SIG-M5 treated with dmso at 0.1 percent for 504 hours (cell line): ENCODE measurements at regions not wholly inside any gene's neighbourhood (a gene's known extent, or its start where the extent isn't known, plus 50 kb on each side); places are given as distances from the start of the nearest gene placed in this dataset.
A peak's percentile ranks its signal among the peaks of the same experiment; 100 is the strongest.

Source experiments
- DNase-seq: peaks from one replicate; lab custom pipeline; 2025; ENCODE audit not compliant: unreplicated experiment; lab: John Stamatoyannopoulos, UW

DNA sequence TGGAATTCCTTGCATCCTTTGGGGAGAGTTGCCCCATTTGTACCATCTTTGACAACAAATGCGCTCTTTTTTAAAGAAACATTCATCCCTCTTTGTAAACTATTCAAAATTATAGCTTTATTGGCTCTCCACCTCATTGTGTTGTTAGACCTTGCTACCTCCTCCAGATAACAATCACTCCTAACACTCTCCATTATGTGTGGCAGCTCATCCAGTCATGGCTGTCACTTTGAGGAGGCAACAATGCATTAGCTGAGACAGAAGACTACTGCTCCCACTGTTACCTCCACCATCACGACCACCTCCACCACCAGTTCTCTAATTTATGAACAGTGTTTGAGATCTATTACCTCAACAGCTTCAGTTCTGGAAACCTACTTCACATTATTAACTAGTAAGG is 339.1 kb downstream of the FRK start:
- no peak for DNase-seq

DNA sequence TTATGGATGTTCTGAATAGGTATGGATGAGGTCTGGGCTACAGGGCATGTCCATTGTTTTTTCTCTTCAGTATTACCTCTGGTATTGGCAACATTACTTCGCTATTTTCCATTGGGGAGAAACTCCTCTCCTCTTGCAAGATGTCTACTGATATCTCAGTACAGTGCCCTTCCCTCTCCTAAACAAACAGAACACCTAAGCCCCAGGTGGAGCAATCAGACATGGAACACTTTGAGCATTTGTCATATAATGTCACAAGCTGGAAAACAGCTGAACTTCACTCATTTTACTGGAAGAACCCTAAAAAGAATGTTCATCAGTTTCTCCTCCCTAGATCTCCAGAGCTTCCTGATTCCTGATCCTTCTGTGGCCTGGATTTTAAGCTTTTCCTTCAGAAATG is 339.8 kb downstream of the FRK start:
- DNase-seq, result no peak

DNA sequence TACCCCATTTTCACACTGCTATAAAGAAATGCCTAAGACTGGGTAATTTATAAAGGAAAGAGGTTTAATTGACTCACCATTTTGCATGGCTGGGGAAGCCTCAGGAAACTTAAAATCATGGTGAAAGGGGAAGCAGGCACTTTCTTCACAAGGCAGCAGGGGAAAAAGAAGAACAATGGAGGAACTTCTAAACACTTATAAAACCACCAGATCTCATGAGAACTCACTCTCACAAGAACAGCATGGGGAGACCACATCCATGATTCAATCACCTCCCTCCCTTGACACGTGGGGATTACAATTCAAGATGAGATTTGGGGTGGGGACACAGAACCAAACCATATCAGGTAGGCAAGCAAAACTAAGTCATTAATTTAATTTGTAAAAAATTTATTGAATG is 343.2 kb downstream of the FRK start:
- no peak for DNase-seq

DNA sequence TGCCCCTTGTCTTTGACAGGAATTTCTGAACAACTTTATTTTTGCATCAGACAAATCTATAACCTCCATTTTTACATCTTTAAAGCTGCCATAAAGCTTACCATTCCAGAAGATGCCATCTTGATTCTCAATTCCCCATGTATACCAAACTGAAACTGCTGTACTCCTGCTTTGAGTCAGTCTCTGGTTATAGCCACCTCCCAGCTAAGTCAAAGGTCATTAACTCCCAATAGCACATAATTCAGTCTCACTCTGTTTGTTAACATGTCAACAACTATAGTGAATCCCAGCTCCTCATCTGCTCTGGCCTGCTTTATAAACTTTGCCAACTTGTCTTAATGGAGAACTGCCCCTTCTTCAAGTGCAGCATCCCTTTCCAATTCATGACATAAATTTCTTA is 343.6 kb downstream of the FRK start:
- no peak for DNase-seq

DNA sequence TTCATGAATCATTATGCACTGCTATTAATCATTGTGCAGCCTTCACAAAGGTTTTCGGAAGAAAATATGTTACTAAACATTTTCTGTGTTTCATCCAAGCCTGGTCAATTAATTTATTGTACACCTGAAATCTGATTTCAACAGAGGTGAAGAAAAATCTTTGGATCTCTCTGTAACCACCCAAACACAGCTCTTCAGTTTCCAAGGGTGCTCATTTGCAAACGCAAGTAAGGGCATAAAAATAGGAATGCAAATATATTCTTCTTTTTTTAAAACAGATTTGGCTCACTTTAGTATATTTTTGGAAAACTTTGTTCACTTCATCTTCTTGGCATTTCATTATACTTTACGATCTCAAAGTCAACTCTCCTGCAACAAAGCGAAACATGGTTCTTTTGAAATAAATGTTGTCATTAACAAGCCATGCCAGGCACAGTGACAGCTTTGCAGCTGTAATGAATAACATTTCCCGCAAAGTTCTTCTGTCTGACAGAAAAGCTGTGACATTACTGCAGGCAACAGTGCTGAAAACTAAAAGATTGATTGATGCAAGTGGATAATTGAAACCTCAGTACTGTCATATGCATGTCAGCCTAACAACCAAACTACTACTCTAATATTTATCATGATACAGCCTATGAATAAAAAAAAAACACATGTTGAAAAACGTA is 348.3 kb downstream of the FRK start:
- no peak for DNase-seq

DNA sequence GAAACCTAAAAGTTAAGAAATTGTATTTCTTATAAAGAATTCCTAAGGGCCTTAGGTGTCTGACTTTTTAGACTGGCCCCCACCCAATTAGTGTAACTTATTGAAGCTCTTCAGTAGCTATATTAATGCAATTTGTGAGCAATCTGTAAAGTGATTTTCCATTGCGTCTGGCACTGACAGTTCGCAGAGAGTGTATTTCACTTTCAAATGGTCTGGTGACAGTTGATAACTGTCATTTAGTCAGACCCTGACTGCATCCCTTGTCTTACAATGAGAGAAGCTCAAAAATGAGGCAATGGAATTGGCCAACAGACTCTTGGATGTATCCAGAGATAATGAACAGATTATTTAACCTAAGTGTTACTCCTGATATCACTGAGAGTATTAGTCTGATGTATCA is 351.8 kb downstream of the FRK start:
- DNase-seq, result no peak

DNA sequence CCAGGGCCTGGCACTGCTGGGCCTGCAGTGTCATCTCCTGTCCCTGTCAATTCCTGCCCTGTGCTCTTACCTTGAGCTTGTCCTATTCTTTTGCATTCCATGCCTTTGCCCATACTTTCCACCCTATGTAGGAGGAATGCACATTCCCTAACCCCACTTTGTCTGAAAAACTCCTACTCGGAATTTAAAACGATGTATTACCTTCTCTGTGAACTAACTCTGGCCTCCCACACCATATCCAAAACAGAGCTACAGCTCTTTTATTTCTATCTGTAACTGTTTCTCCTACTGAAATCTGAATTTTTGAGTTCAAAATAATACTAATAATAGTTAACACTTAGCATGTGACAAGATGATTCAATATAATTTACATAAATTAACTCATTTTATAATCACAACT is 353.7 kb downstream of the FRK start:
- no peak for DNase-seq

DNA sequence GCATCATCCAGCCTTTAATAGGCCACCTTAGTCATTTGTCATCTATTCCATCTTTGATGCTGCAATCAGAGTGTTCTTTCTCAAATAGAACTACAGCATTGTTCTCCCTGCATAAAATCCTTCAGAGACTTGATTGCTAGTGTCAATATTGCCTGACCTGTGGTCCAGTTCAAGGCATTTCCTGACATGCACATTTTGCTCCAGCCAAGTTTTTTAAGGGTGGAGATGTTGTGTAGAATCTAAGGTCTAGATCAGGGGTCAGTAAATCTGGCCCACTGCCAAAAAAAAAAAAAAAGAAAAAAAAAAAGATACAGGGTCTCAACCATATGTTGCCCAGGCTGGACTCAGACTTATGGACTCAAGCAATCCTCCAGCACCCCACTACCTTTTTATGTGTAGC is 354.4 kb downstream of the FRK start:
- no peak for DNase-seq

DNA sequence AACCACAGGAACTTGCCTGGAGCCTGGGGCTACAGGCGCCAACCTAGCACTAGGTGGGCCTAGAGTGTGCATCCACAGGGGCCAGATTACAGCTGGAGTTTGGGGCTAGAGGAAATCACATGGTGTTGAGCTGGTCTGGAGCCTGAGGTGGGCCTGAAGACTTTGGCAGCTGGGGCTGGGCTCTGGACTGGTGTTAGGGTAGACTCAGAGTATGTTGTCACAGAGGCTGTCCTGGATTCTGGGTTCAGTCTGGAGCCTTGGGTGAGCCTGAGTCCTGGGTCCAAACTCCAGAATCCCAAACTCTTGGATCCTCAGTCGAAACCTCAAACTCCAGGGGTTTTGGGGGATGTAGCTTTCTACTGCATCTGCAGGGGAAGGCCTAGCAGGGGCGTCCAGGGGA is 356.7 kb downstream of the FRK start:
- no peak for DNase-seq

DNA sequence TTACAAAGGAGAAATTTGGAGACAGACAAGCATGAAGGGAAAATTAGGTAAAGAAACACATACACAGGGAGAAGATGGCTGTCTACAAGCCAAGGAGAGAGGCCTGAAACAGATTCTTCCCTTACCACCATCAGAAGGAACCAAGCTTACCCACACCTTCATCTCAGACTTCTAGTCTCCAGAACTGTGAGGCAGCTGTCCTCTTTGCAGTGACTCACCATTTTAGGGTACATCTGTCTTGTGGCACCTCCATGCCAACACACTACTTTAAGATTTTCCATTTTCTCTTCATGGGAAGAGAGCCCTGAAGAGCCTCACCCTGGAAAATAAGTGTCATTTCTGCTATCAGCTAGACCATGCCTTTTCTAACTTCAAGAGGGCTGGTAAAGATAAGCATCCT is 369.3 kb downstream of the FRK start:
- no peak for DNase-seq

DNA sequence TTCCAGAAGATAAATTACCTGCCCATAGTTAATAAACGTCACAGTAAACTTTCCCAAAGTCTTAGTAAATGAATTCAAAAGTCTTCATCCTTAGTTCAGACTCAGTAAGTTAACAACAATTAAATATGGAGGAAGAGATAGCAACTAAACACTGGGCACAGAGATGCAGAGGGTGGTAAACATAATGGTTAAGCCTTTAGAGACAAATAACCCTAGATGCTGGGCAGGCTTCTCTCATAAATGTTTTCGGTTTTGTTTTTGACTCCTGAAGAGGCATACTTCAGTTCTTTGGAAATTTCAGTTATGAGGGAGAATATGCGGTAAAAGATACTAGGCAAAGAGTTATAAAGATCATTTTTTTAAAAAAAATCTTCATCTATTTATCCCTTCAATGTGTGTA is 369.8 kb downstream of the FRK start:
- no peak for DNase-seq

DNA sequence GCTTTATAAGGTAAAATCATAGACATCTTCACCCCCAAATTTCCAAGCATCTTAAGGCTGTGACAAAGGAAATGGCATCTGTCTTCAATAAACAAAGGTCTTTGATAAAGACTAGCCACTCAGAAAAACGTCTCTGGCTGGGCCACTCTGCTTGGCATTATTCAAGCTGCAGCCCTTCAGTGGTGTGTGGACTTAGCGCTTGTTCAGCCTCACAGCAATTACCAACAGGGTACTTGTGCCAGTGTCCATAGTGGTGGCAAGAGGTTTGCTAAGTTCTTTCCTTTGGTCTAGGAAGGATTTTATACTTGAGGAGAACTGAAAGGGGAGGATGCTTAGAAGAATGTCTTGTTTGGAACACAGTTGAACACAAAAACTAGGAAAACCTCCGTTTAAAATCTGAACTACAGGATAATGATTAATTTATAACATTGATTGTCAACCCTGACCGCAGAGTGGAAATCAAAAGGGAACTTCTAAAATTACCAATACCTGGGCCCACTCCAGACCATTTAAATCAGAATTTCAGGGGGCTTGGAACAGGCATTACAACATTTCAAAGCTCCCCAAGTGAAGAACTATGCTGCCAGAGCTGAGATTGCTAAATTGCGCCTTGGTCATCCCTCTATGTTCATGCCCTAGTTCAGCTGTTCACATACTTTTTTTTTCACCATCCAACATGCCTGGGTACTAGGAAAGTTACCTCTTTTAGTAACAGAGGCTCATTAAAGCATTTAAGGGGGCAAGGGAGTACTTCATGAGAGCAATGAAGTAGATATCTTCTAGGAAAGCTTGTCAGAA is 378.5 kb downstream of the FRK start:
- no peak for DNase-seq

DNA sequence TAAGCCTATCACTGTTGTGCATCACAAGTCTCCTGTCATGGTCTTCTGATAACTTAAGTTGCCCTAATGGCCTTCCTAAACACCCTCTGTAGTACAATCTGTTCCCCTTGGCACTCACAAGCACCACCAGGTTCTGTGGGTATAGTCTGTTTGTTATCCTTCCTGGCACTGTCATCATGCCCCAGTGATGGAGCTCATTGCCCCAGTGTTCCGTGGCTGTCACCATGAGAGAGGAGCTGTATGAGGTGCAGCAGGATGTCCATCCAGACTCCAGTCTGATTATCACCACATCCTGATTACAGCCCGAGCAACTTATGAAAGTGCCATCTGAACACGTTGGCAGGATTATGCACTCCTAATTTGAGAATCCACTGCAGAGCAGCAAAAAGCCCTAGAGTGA is 380.1 kb downstream of the FRK start:
- DNase-seq, result no peak

DNA sequence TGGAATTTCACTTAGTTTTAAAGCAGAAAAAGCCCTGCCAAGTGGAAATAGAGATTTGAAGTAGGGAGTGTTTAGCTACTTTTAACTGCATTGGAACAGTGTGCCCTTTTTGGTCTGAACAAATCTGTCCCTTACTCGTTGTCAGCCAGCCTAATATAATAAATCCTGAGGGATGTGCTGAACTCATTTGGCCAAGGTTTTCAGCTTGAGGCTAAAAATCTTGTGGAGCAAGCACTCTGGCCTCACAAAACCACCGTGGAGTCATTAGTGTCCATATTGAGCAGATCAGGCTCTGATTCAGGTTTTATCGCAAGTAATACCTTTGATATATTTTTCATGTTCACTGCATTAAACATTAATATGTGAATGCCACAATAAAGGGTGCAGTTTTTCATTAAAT is 383.5 kb downstream of the FRK start:
- no peak for DNase-seq

DNA sequence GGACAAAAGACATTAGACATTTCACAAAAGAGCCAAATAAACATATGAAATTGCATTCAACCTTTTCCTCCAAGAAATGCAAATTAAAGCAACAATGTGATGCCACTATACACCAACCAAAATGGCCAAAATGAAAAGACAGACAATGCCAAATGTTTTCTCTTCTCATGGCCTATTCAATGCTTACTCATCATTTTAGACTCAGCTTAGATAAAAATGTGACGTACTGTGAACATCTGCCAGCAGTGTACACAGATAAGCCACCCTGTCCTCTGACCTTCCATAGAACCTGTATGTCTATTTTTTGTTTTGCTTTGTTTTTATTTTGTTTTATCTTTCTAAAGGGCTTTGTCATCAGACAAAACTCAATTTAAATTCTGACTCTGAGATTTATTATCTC is 385.2 kb downstream of the FRK start:
- no peak for DNase-seq

DNA sequence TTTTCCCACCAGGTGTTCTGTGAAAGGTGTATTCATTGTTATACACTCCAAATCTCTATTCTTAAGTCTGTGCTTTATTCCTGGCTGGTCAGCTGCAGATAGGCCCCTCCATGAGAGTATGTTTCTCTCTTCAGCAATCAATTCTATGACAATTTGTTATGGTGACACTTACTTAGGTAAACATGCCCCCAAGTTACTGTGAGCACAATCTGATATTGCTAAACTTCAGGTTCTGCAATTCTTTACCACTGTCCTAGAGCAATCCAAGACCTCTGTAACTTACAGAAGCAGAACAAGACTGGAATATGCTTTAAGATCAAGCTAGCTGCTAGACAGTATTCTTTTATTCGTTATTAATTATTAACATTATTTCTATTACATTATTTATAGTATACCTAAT is 391.9 kb downstream of the FRK start:
- DNase-seq, result no peak

DNA sequence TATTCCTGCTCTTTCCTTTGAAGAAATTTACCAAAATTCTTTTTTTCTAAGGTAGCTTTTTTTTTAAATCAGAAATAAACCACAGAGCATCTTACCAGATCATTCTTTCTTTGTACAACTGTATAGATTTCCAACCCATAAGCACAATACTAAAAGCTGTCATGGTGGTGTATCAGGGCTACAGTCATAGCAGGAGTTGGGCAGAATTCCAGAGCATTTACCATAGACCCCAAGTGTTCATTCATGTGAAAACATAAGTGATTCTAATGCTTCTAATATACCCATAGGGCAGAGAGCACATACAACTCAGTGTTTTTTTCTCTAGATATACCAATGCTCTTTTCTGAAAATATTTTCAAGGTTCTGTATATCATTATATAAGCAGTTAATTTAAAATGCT is 392.5 kb downstream of the FRK start:
- DNase-seq, result no peak

DNA sequence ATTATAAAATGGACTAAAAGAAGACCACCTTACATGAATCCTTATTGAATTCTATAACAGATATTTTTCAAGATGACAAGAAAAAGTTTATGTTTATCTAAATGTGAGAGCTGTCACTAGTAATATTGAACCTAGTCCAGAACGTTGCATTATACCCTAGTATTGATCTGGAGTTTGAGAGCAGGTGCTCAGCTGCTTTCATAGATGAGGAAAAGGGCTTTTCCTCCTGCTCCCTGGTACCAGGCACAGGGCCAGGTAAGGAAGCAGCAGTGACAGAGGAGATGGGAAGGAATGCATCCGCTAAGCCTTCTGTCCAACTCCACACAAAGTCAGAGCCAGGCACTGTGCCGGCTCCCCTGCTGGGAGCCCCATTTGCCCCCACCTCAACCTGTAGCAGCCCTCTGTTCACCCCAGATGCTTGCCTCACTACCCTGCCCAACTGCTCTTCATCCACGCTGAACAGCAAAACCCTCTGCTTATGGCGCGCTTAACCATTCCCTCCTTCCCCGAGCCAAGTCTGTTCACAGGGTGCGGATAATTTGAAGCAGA is 393.1 kb downstream of the FRK start:
- DNase-seq, result no peak

DNA sequence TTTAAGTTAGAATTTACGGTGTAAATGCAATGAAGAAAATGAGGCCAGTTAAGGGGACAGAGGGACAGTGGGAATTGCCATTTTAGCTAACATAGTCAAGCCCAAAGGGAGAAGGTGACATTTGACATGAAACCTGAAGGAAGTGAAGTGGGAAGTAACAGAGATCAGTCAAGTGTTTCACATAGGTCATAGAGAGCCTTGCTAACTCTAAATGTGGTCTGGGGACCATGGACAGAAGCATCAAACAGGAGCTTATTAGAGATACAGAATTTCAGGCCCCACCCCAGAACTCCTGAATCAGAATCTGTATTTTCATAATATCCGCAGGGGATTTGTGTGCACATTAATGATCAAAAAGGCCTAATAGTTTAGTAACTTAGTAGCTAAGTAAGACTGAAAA is 393.7 kb downstream of the FRK start:
- DNase-seq, result no peak

DNA sequence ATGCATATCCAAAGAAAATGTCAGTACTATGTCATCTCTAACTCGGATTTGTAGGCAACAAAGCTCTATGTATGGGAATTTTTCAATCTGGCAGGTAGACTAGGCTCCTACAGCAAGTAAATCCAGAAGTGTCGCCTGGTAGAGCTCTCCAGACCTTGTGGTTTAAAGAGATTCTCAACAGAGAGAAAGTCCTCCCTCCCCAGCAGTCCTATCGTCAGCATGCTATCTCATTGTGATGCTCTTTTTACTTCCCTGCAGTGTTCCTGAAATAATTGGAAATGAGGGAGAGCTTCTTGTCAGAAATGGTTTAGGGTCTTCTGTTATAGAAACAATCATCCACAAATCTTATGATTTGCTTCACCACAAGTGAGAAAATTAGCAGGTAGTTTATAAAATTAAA is 395.4 kb downstream of the FRK start:
- DNase-seq, result no peak

DNA sequence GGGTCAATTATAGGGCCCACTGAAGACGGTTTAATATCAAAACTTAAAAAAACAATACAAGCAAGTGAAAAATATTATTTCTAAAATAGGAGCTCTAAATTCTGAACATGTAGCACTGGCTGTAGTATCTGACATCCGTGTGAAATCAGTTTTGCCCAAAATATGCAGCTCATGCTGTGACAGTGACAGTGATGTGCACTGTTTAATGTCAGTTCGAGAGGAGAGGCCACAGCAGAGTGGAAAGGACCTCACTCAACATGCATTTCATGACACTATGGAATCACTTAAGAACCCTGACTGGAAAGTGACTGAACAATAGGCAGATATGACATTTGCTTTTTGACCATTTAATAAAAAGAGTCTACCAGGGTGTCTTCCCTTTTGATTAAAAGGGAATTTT is 397.0 kb downstream of the FRK start:
- DNase-seq, result no peak

DNA sequence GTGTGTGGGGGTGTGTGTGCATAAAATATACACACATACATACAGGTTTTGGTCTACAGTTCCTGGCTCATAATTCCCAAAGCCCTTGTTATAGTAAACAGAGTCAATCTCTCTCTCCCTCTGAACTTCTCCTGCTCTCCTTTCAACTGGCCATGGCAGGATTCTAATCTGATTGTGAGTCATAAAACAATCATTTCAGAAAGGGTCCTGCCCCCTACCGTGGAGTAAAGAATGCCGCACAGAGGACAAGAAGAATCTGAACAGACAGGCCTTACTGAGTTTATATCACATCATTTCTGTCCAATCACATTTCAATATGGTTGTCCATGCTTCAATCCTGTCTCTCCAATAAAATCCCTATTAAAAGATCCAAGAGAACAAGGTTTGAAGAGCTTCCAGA is 416.9 kb downstream of the FRK start:
- peak; percentile 5 for DNase-seq

DNA sequence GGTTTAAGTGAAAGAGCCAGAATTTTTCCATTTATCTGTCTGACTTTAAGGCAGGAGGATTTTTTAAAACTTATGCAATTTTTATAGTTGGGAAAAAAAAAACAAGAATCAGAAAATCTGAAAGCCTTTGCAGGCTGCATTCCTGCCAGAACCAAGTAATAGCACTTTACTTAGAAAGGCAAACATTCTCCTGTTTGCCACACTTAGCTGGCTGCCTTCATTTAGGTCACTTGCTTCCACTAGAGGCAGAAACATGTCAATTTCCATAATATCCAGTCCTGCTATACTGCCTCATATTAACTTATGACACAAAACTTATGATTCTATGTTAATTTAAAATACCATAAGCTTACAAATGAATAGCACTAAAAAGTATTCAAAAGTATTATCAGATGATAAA is 425.8 kb downstream of the FRK start:
- DNase-seq, result no peak
